DND-41 (cell line): ENCODE measurements at regions not wholly inside any gene's neighbourhood (a gene's known extent, or its start where the extent isn't known, plus 50 kb on each side); places are given as distances from the start of the nearest gene placed in this dataset.

Experiments used
- CTCF ChIP-seq: IDR thresholded peaks from 2 replicates; pipeline ENCODE4 v1.5.1; 2012; ENCODE audit warnings: borderline replicate concordance, low read length, moderate library complexity, mild to moderate bottlenecking; ENCODE audit not compliant: poor library complexity, severe bottlenecking; ENCODE audit errors: extremely low read depth
- EZH2 ChIP-seq: IDR thresholded peaks from 3 replicates; pipeline ENCODE4 v1.6.1; 2012; ENCODE audit warnings: borderline replicate concordance, low read depth, mild to moderate bottlenecking, moderate library complexity, low read length, inconsistent platforms; ENCODE audit not compliant: severe bottlenecking

GRCh38 chr5:4245511-4245910 lies 649.9 kb downstream of the IRX1 start:
- TF ChIP-seq EZH2 (no peak), CTCF (no peak)
